Left colon (tissue), 2 donors: ENCODE measurements at regions not wholly inside any gene's neighbourhood (a gene's known extent, or its start where the extent isn't known, plus 50 kb on each side); places are given as distances from the start of the nearest gene placed in this dataset.

Experiments
- ATAC-seq: fragments of 200-7000 bp; cut with Tn5 transposase; one replicate; pipeline ENCODE4 v1.9.1; 2020; ENCODE audit warnings: mild to moderate bottlenecking, moderate library complexity
- DNase-seq, 2 donors: peaks; one replicate each; pipeline ENCODE4 v3.0.0-alpha.2; 2020
- intact Hi-C, 2 donors: fragments of 100-400 bp; cut with DNase I in 1 of 2; cut with micrococcal nuclease in 1 of 2; formaldehyde crosslinking; loops; one replicate each; pipeline versions ENCODE4 v1.11.2 to v1.14.0; 2022; cut with DNase I, micrococcal nuclease
- donor health status: DM: no; HTN: no; CAD: no.
- donor health status: DM: yes; HTN: yes; CAD: no.

GRCh38 chr10:120960725-120961124 is 109.6 kb downstream of the WDR11 start:
- intact Hi-C loops: no loop called here

GRCh38 chr10:120961795-120962755 is 110.9 kb downstream of the WDR11 start:
- no peak for DNase-seq
- ATAC-seq: no peak
- intact Hi-C loops: no loop called here

More at GRCh38 chr10:120960725-120961124, 109.6 kb downstream of the WDR11 start:
- ATAC-seq (no peak), DNase-seq (no peak)

GRCh38 chr10:120962756-120963593 is 111.8 kb downstream of the WDR11 start:
- ATAC-seq (peak; percentile 92), DNase-seq (peak; percentile 25 to 33)
- intact Hi-C loops: no loop called here

- peak; percentile 44 for ATAC-seq
- intact Hi-C loops: no loop called here
- DNase-seq: no peak
Observed at GRCh38 chr10:120963594-120964220, 112.5 kb downstream of the WDR11 start.

DNA sequence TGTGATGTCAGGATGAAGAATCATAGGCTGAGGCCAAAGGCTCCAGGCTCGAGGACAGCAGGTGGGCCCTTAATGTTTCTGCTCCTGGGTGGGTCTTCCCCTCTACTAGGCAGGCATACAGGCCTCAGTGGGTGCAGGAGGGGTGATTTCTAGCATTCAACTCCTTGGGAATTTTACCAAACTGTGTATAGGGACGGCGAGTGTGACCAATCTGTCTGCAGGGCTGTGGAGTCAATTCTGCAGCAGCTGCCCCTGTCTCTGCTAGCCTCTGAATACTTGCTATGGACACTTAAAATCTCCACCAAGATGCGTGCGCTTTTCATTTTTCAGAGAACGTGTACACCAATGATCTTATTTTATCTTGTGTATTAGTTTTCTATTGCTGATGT is 115.5 kb downstream of the WDR11 start:
- intact Hi-C loops: no loop called here
- DNase-seq (no peak), ATAC-seq (no peak)

DNA sequence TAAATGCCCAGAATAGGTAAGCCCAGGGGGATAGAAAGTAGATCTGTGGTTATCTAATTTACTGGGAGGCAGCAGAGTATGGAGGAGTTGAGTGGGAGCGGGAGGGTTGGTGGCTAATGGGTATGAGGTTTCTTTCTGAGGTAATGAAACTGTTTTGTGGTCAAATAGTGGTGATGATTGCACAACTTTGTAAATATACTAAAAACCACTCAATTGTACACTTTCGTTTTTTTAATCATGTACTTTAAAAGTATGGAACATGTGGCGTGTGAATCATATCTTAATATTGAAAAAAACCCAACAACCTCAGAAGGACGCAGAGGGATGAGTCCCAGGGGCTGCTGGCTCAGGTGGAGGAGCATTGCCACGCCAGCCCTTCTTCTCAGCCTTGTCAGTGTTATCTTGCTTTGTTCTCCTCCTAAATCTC is 118.1 kb downstream of the WDR11 start:
- no peak for DNase-seq
- no peak for ATAC-seq
- intact Hi-C loops: no loop called here

DNA sequence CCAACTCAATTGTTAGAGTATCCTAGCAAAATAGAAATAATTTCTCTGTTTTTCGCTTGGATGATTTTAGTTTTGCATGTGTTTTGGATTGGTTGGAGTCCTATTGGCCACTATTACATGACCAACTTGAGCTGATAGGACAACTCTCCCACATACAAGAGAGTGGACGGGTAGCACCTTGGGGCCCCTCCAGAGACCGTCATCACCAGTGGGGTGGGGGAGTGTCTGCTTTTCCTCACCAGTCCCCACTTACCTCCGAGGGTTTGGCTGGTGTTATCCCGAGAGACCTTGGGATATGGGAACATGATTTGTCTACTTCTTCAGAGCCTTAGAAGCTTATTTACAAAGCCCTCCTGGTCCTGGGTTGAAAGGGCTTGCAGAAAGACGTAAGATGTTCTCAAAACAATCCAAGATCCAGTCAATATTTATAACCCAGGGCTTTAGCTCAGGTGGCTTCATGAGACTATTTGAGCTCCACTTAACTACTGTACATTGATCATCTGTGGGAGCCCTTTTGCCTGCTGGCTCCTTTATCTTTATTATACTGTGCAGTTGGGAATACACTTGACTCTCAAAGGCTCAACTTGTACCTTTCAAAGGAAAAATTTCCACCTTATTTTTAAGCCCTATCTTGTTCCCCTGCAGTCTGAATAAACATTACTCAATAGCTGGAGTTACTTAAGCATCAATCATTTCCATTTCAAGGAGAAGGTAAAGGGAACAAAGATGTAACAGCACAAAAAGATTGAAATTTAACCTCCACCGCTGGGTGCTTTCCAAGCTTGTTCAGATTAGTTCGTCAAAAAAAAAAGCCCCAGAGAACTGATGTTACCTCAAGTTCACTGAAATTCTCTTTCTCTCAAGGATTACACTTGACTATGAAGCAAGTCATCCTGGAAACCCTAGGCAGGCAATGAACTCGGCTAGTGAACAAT is 119.7 kb downstream of the WDR11 start:
- intact Hi-C loops: no loop called here
- DNase-seq (no peak), ATAC-seq (no peak)

DNA sequence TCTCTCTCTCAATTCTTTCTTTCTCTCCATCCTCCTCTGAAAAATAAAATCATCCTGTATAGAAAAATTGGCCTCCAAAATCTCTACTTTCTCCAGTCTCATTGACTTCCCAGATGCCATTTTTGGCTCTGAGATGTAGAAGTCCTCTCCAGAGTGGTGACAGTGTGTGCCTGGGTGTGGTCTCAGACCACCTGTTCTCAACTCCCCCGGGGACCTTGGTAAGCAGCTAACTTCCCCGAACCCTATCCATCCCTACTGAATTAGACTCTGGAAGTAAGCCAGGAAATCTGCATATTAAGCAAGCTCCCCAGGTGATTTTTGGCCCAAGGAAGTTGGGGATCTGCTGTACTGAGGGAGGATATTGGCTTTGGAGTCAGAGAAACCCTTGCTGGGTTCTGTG is 120.5 kb downstream of the WDR11 start:
- DNase-seq: no peak
- intact Hi-C loops: no loop called here
- no peak for ATAC-seq

GRCh38 chr10:120972259-120972658 is 121.1 kb downstream of the WDR11 start:
- ATAC-seq (no peak), DNase-seq (no peak)
- intact Hi-C loops: no loop called here

DNA sequence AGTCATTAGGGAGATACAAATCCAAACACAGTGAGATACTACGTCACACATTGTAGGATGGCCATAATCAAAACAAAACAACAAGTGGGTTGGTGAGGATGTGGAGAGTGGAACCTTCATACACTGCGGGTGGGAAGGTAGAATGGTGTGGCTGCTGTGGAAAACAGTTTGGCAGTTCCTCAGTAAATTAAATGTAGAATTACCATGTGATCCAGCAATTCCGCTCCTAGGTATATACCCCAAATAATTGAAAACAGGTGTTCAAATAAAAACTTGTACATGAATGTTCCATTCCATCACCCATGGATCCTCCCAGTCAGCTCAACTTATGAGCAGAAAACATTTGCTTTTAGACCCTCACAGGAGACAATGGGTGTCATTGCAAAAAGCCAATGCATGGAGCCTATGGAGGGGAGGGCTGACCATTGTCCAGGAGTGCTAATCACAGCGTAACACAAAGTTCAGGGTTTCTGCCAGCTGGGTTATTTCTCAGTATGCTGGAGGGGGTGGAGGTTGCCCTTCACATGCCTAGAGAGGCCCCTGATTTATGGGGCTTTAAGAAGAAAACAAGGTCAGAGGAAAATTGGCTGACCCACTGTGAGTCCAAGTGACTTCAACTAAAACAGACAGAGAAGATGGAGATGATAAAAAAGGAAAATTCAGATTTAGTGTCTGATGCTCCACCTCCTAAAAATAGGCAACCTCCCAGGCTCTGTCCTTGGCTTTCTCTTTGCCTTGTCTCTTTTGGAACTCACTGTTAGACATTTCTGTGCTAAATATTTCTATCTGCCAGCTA is 124.1 kb downstream of the WDR11 start:
- DNase-seq (no peak), ATAC-seq (no peak)
- intact Hi-C loops: no loop called here

DNA sequence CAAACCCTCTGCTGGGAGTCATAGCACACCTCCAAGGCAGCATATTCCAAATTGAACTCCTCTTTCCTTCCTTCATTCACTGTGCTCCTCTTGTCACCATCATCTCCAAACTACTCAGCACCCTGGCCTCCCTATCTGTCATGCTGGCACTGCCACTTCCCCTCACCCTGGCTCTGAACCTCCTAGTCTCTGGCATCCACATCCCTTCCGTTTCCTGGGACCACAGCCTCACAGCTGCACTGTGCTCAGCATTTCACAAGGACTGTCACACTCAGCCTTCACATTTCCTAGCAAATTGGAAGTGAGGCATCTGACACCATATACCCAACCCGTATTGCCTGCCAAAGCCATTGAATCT is 124.7 kb downstream of the WDR11 start:
- intact Hi-C loops: no loop called here
- DNase-seq: no peak
- no peak for ATAC-seq

- DNase-seq (no peak), ATAC-seq (no peak)
- intact Hi-C loops: no loop called here
Observed at GRCh38 chr10:120977897-120978296, 126.7 kb downstream of the WDR11 start.

- no peak for DNase-seq
- peak; percentile 58 for ATAC-seq
- intact Hi-C loops: no loop called here
Observed at GRCh38 chr10:120978589-120979252, 127.6 kb downstream of the WDR11 start.

- ATAC-seq: peak; percentile 91
- intact Hi-C loops: no loop called here
Observed at GRCh38 chr10:120979435-120980278, 128.5 kb downstream of the WDR11 start.

DNA sequence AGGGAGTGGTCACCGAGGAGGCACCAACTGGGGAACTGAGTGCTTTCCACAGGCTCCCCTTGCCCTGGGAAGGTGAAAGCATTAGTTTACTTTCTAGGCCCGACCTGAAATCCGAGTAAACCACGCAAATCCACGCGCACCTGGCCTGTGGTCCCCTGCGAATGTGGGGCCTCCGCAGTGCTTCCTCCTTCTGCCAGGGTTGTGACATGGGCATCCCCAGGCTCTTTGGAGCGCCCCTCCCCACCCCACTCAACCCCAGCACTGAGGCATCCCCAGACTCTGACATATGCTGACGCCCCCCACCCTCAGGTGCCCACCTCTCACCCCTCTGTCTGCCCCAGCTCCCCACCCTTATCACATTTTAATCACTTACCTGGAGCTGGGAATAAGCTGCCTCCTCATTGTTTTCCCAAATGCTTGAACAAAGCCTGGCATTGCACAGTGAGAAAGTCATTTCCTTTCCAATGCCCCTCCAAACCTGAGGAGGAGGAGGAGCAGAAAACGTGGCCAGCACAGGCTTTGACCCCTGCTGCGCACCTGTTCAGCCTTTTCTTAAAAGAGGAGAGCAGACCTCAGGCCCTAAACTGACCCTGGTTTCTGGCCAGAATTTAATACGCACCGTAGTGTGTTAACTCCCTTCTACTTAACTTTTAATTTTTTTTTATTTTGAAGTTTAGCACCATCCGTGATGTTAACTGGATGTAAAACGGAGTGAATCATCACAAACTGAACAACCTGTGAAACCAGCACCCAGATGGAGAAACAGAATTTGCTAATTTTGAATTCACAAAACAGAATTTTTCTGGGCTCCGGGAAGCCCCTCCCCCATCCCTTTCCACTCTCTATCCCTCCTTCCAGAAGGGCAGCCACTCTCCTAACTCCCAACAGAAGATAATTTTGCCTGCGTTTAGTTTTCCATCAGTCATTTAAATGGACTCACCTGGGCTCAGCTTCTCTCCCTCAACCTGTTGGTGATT is 129.4 kb downstream of the WDR11 start:
- no peak for ATAC-seq
- intact Hi-C loops: no loop called here

More at GRCh38 chr10:120979435-120980278, 128.5 kb downstream of the WDR11 start:
- DNase-seq: peak; percentile 79 to 80

More for the DNA sequence above, 129.4 kb downstream of the WDR11 start:
- DNase-seq: no peak
